GM13976 (cell line): ENCODE measurements at regions not wholly inside any gene's neighbourhood (a gene's known extent, or its start where the extent isn't known, plus 50 kb on each side); places are given as distances from the start of the nearest gene placed in this dataset.
"Not testable (repeated sequence)": the region's sequence is repeated elsewhere in the genome, so short reads cannot be mapped to it uniquely, and the experiment has no call there.

Experiments used
- DNase-seq: peaks from one replicate; pipeline ENCODE4 v3.0.0; 2012; ENCODE audit warnings: low spot score
- in situ Hi-C: fragments of 300-500 bp; cut with MboI; formaldehyde crosslinking; loops from one replicate; pipeline ENCODE4 v1.12.0; 2022; ENCODE audit warnings: low sequenced_read_pairs, mixed read lengths, inconsistent platforms; ENCODE audit not compliant: unreplicated experiment
- TF ChIP-seq, protein P1 (sequence below): IDR thresholded peaks from 2 replicates; pipeline ENCODE4 v1.5.1; 2012; ENCODE audit warnings: borderline replicate concordance, mild to moderate bottlenecking; ENCODE audit not compliant: insufficient read depth; ENCODE audit errors: extremely low read depth, missing control alignments, control extremely low read depth

GRCh38 chr11:69877235-69877634 is 58.0 kb upstream of the FGF3 start:
- in situ Hi-C loops, result loop anchor here (25.0 kb wide), 1 partner anchor 165 kb away; the partner anchor contains the start of gene FGF19
- TF ChIP-seq, protein P1, sequence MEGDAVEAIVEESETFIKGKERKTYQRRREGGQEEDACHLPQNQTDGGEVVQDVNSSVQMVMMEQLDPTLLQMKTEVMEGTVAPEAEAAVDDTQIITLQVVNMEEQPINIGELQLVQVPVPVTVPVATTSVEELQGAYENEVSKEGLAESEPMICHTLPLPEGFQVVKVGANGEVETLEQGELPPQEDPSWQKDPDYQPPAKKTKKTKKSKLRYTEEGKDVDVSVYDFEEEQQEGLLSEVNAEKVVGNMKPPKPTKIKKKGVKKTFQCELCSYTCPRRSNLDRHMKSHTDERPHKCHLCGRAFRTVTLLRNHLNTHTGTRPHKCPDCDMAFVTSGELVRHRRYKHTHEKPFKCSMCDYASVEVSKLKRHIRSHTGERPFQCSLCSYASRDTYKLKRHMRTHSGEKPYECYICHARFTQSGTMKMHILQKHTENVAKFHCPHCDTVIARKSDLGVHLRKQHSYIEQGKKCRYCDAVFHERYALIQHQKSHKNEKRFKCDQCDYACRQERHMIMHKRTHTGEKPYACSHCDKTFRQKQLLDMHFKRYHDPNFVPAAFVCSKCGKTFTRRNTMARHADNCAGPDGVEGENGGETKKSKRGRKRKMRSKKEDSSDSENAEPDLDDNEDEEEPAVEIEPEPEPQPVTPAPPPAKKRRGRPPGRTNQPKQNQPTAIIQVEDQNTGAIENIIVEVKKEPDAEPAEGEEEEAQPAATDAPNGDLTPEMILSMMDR, result no peak

DNA sequence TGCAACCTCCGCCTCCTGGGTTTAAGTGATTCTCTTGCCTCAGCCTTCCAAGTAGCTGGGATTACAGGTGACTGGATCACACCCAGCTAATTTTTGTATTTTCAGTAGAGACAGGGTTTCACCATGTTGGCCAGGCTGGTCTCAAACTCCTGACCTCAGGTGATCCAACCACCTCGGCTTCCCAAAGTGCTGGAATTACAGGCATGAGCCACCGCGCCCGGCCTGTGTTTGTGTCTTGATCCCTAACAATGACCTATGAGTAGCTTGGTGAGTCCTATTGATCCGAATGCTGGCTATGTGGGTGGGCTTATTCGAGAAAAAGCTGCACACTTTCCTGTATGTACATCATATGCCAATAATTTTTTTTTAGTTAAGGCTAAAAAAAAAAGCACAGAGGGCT is 58.5 kb upstream of the FGF3 start:
- in situ Hi-C loops, result loop anchor here (25.0 kb wide), 1 partner anchor 165 kb away; the partner anchor contains the start of gene FGF19
- not testable (repeated sequence) for DNase-seq

More at GRCh38 chr11:69877235-69877634, 58.0 kb upstream of the FGF3 start:
- DNase-seq, result no peak

GRCh38 chr11:69878144-69878883 is 59.1 kb upstream of the FGF3 start:
- in situ Hi-C loops, result loop anchor here (25.0 kb wide), 1 partner anchor 166 kb away; the partner anchor contains the start of gene FGF19
- TF ChIP-seq, protein P1, result no peak
- no peak for DNase-seq

DNA sequence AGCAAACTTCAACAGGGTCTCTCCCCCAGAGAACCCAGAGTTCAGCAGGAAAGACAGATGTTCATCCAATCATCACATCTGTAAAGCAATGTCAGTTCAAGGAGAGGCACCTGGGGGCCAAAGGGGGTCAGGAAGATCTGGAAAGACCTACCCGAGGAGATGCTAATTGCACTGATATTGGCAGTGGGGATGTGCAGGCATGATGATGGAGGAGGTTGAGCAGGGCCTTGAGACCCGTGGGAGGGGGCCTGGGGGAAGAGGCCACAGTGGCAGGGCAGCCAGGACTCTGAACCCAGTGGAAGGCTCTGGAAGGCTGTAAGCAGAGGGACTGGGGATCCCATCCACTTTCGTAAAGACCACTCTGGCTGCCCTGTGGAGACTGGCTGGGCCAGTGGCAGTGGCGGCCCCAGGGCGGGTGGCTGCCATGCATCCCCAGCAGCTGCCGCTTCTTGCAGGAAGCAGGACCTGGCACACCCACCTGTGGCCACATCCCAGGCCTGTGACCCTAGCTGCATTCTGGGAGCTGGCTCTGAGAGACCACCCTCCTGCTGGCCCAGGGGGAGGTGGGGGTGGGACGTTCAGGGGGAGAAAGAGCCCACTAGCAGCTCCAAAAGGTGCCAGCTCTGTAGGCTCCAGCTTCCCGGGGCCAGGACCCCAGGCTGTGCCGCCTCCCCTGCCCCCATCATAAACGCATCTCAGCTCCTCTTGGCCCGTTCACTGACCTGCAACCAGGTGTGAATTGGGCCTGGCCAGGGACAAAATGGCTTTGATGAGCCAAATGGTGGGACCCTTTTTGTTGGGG is 59.9 kb upstream of the FGF3 start:
- in situ Hi-C loops, result loop anchor here (25.0 kb wide), 1 partner anchor 167 kb away; the partner anchor contains the start of gene FGF19
- no peak for DNase-seq
- TF ChIP-seq, protein P1, result no peak

- in situ Hi-C loops, result loop anchor here (25.0 kb wide), 1 partner anchor 167 kb away; the partner anchor contains the start of gene FGF19
- TF ChIP-seq, protein P1, result no peak
- no peak for DNase-seq
Measured at GRCh38 chr11:69879729-69880005, 60.5 kb upstream of the FGF3 start.

GRCh38 chr11:69880041-69880825 is 61.0 kb upstream of the FGF3 start:
- TF ChIP-seq, protein P1, result no peak
- no peak for DNase-seq
- in situ Hi-C loops, result loop anchor here (25.0 kb wide), 1 partner anchor 168 kb away; the partner anchor contains the start of gene FGF19
